Chondrocyte (in vitro differentiated cells): ENCODE measurements at regions not wholly inside any gene's neighbourhood (a gene's known extent, or its start where the extent isn't known, plus 50 kb on each side); places are given as distances from the start of the nearest gene placed in this dataset.

Experiments
- DNase-seq: peaks from one replicate; pipeline ENCODE4 v3.0.0; 2021; ENCODE audit warnings: mixed read lengths, low spot score
- H3K27ac Mint-ChIP-seq: one replicate; pipeline ENCODE4 v1.8.0; 2021; ENCODE audit warnings: mild to moderate bottlenecking, moderate library complexity, mixed read lengths; ENCODE audit not compliant: unreplicated experiment
- H3K27me3 Mint-ChIP-seq: 2 replicates; pipeline ENCODE4 v1.8.0; 2021; ENCODE audit warnings: low read depth, mixed read lengths
- H3K36me3 Mint-ChIP-seq: 2 replicates; pipeline ENCODE4 v1.8.0; 2021; ENCODE audit warnings: low read depth, mixed read lengths
- H3K4me1 Mint-ChIP-seq: 2 replicates; pipeline ENCODE4 v1.8.0; 2021; ENCODE audit warnings: low read depth, mild to moderate bottlenecking, mixed read lengths
- H3K4me3 Mint-ChIP-seq: one replicate; pipeline ENCODE4 v1.8.0; 2021; ENCODE audit warnings: mild to moderate bottlenecking, moderate library complexity, mixed read lengths; ENCODE audit not compliant: unreplicated experiment
- H3K9me3 Mint-ChIP-seq: 2 replicates; pipeline ENCODE4 v1.8.0; 2021; ENCODE audit warnings: low read depth, mixed read lengths
- CTCF ChIP-seq: fragments of 200-600 bp; sonication (generic); IDR thresholded peaks from 2 replicates; pipeline ENCODE4 v1.5.0; 2021; ENCODE audit warnings: antibody characterized with exemption, mild to moderate bottlenecking, moderate library complexity

- no peak for DNase-seq
- no peak overlapping the region for H3K4me3 Mint-ChIP-seq
- peaks cover 7% of the 10 kb centered on the region for H3K4me1 Mint-ChIP-seq
- no peaks in the 10 kb centered on the region for H3K27me3 Mint-ChIP-seq
- no peaks in the 10 kb centered on the region for H3K36me3 Mint-ChIP-seq
- TF ChIP-seq CTCF = no peak
- H3K27ac Mint-ChIP-seq = no peak overlapping the region
- peaks cover 4% of the 10 kb centered on the region for H3K9me3 Mint-ChIP-seq
Observed at GRCh38 chr20:22861231-22861980, 173.7 kb upstream of the SSTR4 start.

GRCh38 chr20:22861990-22862389 is 173.1 kb upstream of the SSTR4 start:
- H3K27me3 Mint-ChIP-seq = no peaks in the 10 kb centered on the region
- no peak overlapping the region for H3K4me3 Mint-ChIP-seq
- H3K9me3 Mint-ChIP-seq = no peaks in the 10 kb centered on the region
- H3K27ac Mint-ChIP-seq = no peak overlapping the region
- H3K36me3 Mint-ChIP-seq = no peaks in the 10 kb centered on the region
- TF ChIP-seq CTCF = no peak
- no peak for DNase-seq
- H3K4me1 Mint-ChIP-seq = peaks cover 12% of the 10 kb centered on the region

GRCh38 chr20:22862671-22863230 is 172.4 kb upstream of the SSTR4 start:
- H3K36me3 Mint-ChIP-seq = no peaks in the 10 kb centered on the region
- no peak overlapping the region for H3K27ac Mint-ChIP-seq
- H3K9me3 Mint-ChIP-seq = peaks cover under 1% of the 10 kb centered on the region
- peaks cover 13% of the 10 kb centered on the region for H3K4me1 Mint-ChIP-seq
- H3K27me3 Mint-ChIP-seq = no peaks in the 10 kb centered on the region
- peak; percentile 49 for TF ChIP-seq CTCF
- DNase-seq = no peak
- no peak overlapping the region for H3K4me3 Mint-ChIP-seq

- H3K4me3 Mint-ChIP-seq = no peak overlapping the region
- H3K27me3 Mint-ChIP-seq = no peaks in the 10 kb centered on the region
- no peak for TF ChIP-seq CTCF
- no peak for DNase-seq
- peaks cover 13% of the 10 kb centered on the region for H3K4me1 Mint-ChIP-seq
- peaks cover 4% of the 10 kb centered on the region for H3K9me3 Mint-ChIP-seq
- no peak overlapping the region for H3K27ac Mint-ChIP-seq
- H3K36me3 Mint-ChIP-seq = no peaks in the 10 kb centered on the region
Observed at GRCh38 chr20:22863826-22864225, 171.3 kb upstream of the SSTR4 start.

- no peak for DNase-seq
- Mint-ChIP-seq H3K36me3 (no peaks in the 10 kb centered on the region), H3K4me3 (no peak overlapping the region), H3K27me3 (no peaks in the 10 kb centered on the region), H3K4me1 (peaks cover 7% of the 10 kb centered on the region), H3K27ac (no peak overlapping the region), H3K9me3 (peaks cover 10% of the 10 kb centered on the region)
- no peak for TF ChIP-seq CTCF
Observed at GRCh38 chr20:22866812-22867341, 168.2 kb upstream of the SSTR4 start.
